Gastrocnemius medialis (tissue), 4 donors: ENCODE measurements at regions not wholly inside any gene's neighbourhood (a gene's known extent, or its start where the extent isn't known, plus 50 kb on each side); places are given as distances from the start of the nearest gene placed in this dataset.

Experiments used
- ATAC-seq, 2 donors: fragments of 150-250 bp; one replicate each; pipeline ENCODE4 v1.9.1; 2016
- DNase-seq, 2 donors: peaks; one replicate each; pipeline ENCODE4 v3.0.0-alpha.2; 2019
- H3K27ac ChIP-seq, 4 donors: fragments of 200-600 bp; sonication (generic); 1 replicate in 1 of 4; 2 replicates in 3 of 4; pipeline ENCODE4 v1.5.1; 2016 to 2018; ENCODE audit warnings: mild to moderate bottlenecking in 2 of 4, moderate library complexity in 1 of 4
- H3K27me3 ChIP-seq, 3 donors: fragments of 200-600 bp; sonication (generic) in 2 of 3; 1 replicate in 1 of 3; 2 replicates in 2 of 3; pipeline versions ENCODE4 v1.5.1 to v1.6.0; 2016 to 2019; ENCODE audit warnings: mild to moderate bottlenecking in 1 of 3, moderate library complexity in 1 of 3
- H3K36me3 ChIP-seq, 2 donors: fragments of 200-600 bp; sonication (generic) in 1 of 2; one replicate each; pipeline ENCODE4 v1.5.1; 2017 to 2018
- H3K4me1 ChIP-seq, 2 donors: fragments of 200-600 bp; sonication (generic) in 1 of 2; one replicate each; pipeline ENCODE4 v1.5.1; 2016 to 2017; ENCODE audit warnings: mild to moderate bottlenecking in 2 of 2
- H3K4me3 ChIP-seq, 4 donors: fragments of 200-600 bp; sonication (generic) in 3 of 4; 1 replicate in 1 of 4; 2 replicates in 3 of 4; pipeline ENCODE4 v1.5.1; 2016 to 2019; ENCODE audit warnings: mild to moderate bottlenecking in 2 of 4
- H3K9me3 ChIP-seq, 3 donors: fragments of 200-600 bp; sonication (generic) in 2 of 3; 1 replicate in 1 of 3; 2 replicates in 2 of 3; pipeline ENCODE4 v1.5.1; 2016 to 2019
- POLR2A ChIP-seq, 2 donors: fragments of 450-650 bp; IDR thresholded peaks; one replicate each; pipeline ENCODE4 v1.6.1; 2017; ENCODE audit warnings: antibody characterized with exemption in 2 of 2, mild to moderate bottlenecking in 2 of 2, moderate library complexity in 2 of 2
- in situ Hi-C, 4 donors: fragments of 200-750 bp; cut with MboI; loops; one replicate each; pipeline versions ENCODE4 v1.15.0 to v1.8.0; 2017; ENCODE audit warnings: low sequenced_read_pairs in 4 of 4
- intact Hi-C: fragments of 100-400 bp; cut with DNase I; formaldehyde crosslinking; loops from one replicate; pipeline ENCODE4 v1.15.1; 2023; ENCODE audit warnings: low total_unique reads
- TF ChIP-seq, protein P1 (sequence below), 5 experiments: fragments of 450-650 bp in 3 of 5; fragments of 200-600 bp in 2 of 5; sonication (generic) in 2 of 5; IDR thresholded peaks in 4 of 5; conservative IDR thresholded peaks in 1 of 5; 1 replicate in 4 of 5; 2 replicates in 1 of 5; pipeline ENCODE4 v1.5.1; 2016 to 2019; ENCODE audit warnings: antibody characterized with exemption in 5 of 5, mild to moderate bottlenecking in 3 of 5, moderate library complexity in 3 of 5

DNA sequence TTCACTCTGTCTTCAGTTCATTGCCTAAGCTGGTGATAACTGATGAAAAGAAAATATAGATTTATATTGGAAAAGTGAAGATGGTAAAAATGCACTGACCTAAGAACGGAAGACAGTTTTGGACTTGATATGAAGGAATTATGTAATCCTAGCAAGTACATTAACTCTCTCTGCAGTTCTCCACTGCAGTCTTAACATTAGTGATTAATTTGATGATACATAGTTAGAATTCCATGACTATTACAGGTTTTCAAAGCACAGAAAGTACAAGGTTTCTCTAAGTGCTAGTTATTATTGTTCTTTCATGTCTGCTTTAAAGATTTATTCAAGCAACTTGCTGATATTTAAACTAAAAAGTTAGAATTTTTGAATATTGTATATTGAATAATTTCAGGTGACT is 1591.7 kb upstream of the ADGRL3 start:
- no peaks in the 10 kb centered on the region for H3K4me1 ChIP-seq
- DNase-seq (no peak), ATAC-seq (no peak)
- H3K36me3 ChIP-seq = no peaks in the 10 kb centered on the region
- no peaks in the 10 kb centered on the region for H3K27me3 ChIP-seq
- H3K9me3 ChIP-seq = no peaks in the 10 kb centered on the region
- in situ Hi-C loops = no loop called here
- H3K27ac ChIP-seq = no peak overlapping the region
- no peak overlapping the region for H3K4me3 ChIP-seq
- TF ChIP-seq POLR2A (IDR thresholded peaks at IDR 0.05) = no peak
- TF ChIP-seq, protein P1, sequence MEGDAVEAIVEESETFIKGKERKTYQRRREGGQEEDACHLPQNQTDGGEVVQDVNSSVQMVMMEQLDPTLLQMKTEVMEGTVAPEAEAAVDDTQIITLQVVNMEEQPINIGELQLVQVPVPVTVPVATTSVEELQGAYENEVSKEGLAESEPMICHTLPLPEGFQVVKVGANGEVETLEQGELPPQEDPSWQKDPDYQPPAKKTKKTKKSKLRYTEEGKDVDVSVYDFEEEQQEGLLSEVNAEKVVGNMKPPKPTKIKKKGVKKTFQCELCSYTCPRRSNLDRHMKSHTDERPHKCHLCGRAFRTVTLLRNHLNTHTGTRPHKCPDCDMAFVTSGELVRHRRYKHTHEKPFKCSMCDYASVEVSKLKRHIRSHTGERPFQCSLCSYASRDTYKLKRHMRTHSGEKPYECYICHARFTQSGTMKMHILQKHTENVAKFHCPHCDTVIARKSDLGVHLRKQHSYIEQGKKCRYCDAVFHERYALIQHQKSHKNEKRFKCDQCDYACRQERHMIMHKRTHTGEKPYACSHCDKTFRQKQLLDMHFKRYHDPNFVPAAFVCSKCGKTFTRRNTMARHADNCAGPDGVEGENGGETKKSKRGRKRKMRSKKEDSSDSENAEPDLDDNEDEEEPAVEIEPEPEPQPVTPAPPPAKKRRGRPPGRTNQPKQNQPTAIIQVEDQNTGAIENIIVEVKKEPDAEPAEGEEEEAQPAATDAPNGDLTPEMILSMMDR (IDR thresholded peaks at IDR 0.05 in 4 of 5, conservative IDR thresholded peaks at IDR 0.05 in 1 of 5) = no peak
- intact Hi-C loops = no loop called here

GRCh38 chr4:59612235-59612634 is 1587.9 kb upstream of the ADGRL3 start:
- H3K9me3 ChIP-seq = no peaks in the 10 kb centered on the region
- no peaks in the 10 kb centered on the region for H3K27me3 ChIP-seq
- no peaks in the 10 kb centered on the region for H3K36me3 ChIP-seq
- intact Hi-C loops (no loop called here), in situ Hi-C loops (no loop called here)
- ATAC-seq = no peak
- TF ChIP-seq, protein P1 (IDR thresholded peaks at IDR 0.05 in 4 of 5, conservative IDR thresholded peaks at IDR 0.05 in 1 of 5) = no peak
- no peak for TF ChIP-seq POLR2A (IDR thresholded peaks at IDR 0.05)
- H3K4me3 ChIP-seq = no peak overlapping the region
- no peaks in the 10 kb centered on the region for H3K4me1 ChIP-seq
- H3K27ac ChIP-seq = no peak overlapping the region
- DNase-seq = no peak

GRCh38 chr4:59615316-59615715 is 1584.8 kb upstream of the ADGRL3 start:
- H3K27ac ChIP-seq = no peak overlapping the region
- no peaks in the 10 kb centered on the region for H3K9me3 ChIP-seq
- no peak for TF ChIP-seq POLR2A (IDR thresholded peaks at IDR 0.05)
- TF ChIP-seq, protein P1 (IDR thresholded peaks at IDR 0.05 in 4 of 5, conservative IDR thresholded peaks at IDR 0.05 in 1 of 5) = no peak
- no peaks in the 10 kb centered on the region for H3K36me3 ChIP-seq
- DNase-seq (no peak), ATAC-seq (no peak)
- in situ Hi-C loops = no loop called here
- H3K4me1 ChIP-seq = no peaks in the 10 kb centered on the region
- H3K4me3 ChIP-seq = no peak overlapping the region
- intact Hi-C loops = no loop called here
- no peaks in the 10 kb centered on the region for H3K27me3 ChIP-seq

- Histone ChIP-seq H3K36me3 (no peaks in the 10 kb centered on the region), H3K27me3 (no peaks in the 10 kb centered on the region), H3K9me3 (no peaks in the 10 kb centered on the region), H3K4me1 (no peaks in the 10 kb centered on the region), H3K4me3 (no peak overlapping the region), H3K27ac (no peak overlapping the region)
- no peak for ATAC-seq
- no peak for TF ChIP-seq POLR2A (IDR thresholded peaks at IDR 0.05)
- TF ChIP-seq, protein P1 (IDR thresholded peaks at IDR 0.05 in 4 of 5, conservative IDR thresholded peaks at IDR 0.05 in 1 of 5) = no peak
- in situ Hi-C loops = no loop called here
- intact Hi-C loops = no loop called here
- no peak for DNase-seq
Observed at GRCh38 chr4:59629348-59629747, 1570.8 kb upstream of the ADGRL3 start.

- DNase-seq (no peak), ATAC-seq (no peak)
- no peaks in the 10 kb centered on the region for H3K9me3 ChIP-seq
- H3K4me1 ChIP-seq = no peaks in the 10 kb centered on the region
- no peaks in the 10 kb centered on the region for H3K27me3 ChIP-seq
- H3K27ac ChIP-seq = no peak overlapping the region
- in situ Hi-C loops = no loop called here
- no peak for TF ChIP-seq POLR2A (IDR thresholded peaks at IDR 0.05)
- TF ChIP-seq, protein P1 (IDR thresholded peaks at IDR 0.05 in 4 of 5, conservative IDR thresholded peaks at IDR 0.05 in 1 of 5) = no peak
- intact Hi-C loops = no loop called here
- no peaks in the 10 kb centered on the region for H3K36me3 ChIP-seq
- no peak overlapping the region for H3K4me3 ChIP-seq
Observed at GRCh38 chr4:59630235-59630634, 1569.9 kb upstream of the ADGRL3 start.
